D341Med (cell line): ENCODE measurements at regions not wholly inside any gene's neighbourhood (a gene's known extent, or its start where the extent isn't known, plus 50 kb on each side); places are given as distances from the start of the nearest gene placed in this dataset.

ENCODE experiments used
- DNase-seq: peaks from one replicate; pipeline ENCODE4 v3.0.0; 2012; ENCODE audit warnings: low spot score

- DNase-seq = no peak
Observed at GRCh38 chr15:62610265-62610869, 432.2 kb upstream of the TPM1 start.

GRCh38 chr15:62611002-62611401 is 431.5 kb upstream of the TPM1 start:
- no peak for DNase-seq

- no peak for DNase-seq
Observed at GRCh38 chr15:62612183-62612733, 430.3 kb upstream of the TPM1 start.

- DNase-seq = no peak
Observed at GRCh38 chr15:62612771-62613170, 429.8 kb upstream of the TPM1 start.

GRCh38 chr15:62616746-62617145 is 425.8 kb upstream of the TPM1 start:
- no peak for DNase-seq

GRCh38 chr15:62617741-62618140 is 424.8 kb upstream of the TPM1 start:
- no peak for DNase-seq

- no peak for DNase-seq
Observed at GRCh38 chr15:62618432-62618831, 424.1 kb upstream of the TPM1 start.

GRCh38 chr15:62618846-62619504 is 423.6 kb upstream of the TPM1 start:
- DNase-seq = no peak

GRCh38 chr15:62619526-62619925 is 423.0 kb upstream of the TPM1 start:
- no peak for DNase-seq

- peak; percentile 61 for DNase-seq
Observed at GRCh38 chr15:62622775-62623174, 419.8 kb upstream of the TPM1 start.

GRCh38 chr15:62624547-62625378 is 417.8 kb upstream of the TPM1 start:
- DNase-seq = no peak

- DNase-seq = no peak
Observed at GRCh38 chr15:62625429-62626033, 417.0 kb upstream of the TPM1 start.

GRCh38 chr15:62626903-62627302 is 415.6 kb upstream of the TPM1 start:
- no peak for DNase-seq

GRCh38 chr15:62631076-62631724 is 411.3 kb upstream of the TPM1 start:
- no peak for DNase-seq

GRCh38 chr15:62636823-62637573 is 405.5 kb upstream of the TPM1 start:
- no peak for DNase-seq

GRCh38 chr15:62637574-62637897 is 405.0 kb upstream of the TPM1 start:
- DNase-seq = no peak

GRCh38 chr15:62637950-62638619 is 404.5 kb upstream of the TPM1 start:
- DNase-seq = no peak

GRCh38 chr15:62639432-62639831 is 403.1 kb upstream of the TPM1 start:
- DNase-seq = no peak

- no peak for DNase-seq
Observed at GRCh38 chr15:62639906-62640605, 402.5 kb upstream of the TPM1 start.

GRCh38 chr15:62641825-62642224 is 400.7 kb upstream of the TPM1 start:
- DNase-seq = no peak
